Upper lobe of right lung (tissue), 1 donor: ENCODE measurements at regions not wholly inside any gene's neighbourhood (a gene's known extent, or its start where the extent isn't known, plus 50 kb on each side); places are given as distances from the start of the nearest gene placed in this dataset.

Experiments used
- ATAC-seq: fragments of 200-7000 bp; cut with Tn5 transposase; one replicate; pipeline ENCODE4 v1.9.1; 2020; ENCODE audit warnings: mild to moderate bottlenecking, moderate library complexity
- DNase-seq: peaks from one replicate; pipeline ENCODE4 v3.0.0-alpha.2; 2020
- H3K27ac ChIP-seq: fragments of 200-600 bp; one replicate; pipeline ENCODE4 v1.8.0; 2022
- H3K27me3 ChIP-seq: fragments of 200-600 bp; one replicate; pipeline ENCODE4 v1.8.0; 2022; ENCODE audit warnings: mild to moderate bottlenecking
- H3K36me3 ChIP-seq: fragments of 200-600 bp; one replicate; pipeline ENCODE4 v1.8.0; 2022
- H3K4me1 ChIP-seq: fragments of 200-600 bp; one replicate; pipeline ENCODE4 v1.8.0; 2022
- H3K4me3 ChIP-seq: fragments of 200-600 bp; one replicate; pipeline ENCODE4 v1.8.0; 2022; ENCODE audit warnings: mild to moderate bottlenecking
- H3K9me3 ChIP-seq: fragments of 200-600 bp; one replicate; pipeline ENCODE4 v1.8.0; 2022
- CTCF ChIP-seq: fragments of 200-600 bp; IDR thresholded peaks from one replicate; pipeline ENCODE4 v1.8.0; 2022; ENCODE audit warnings: antibody characterized with exemption
- intact Hi-C: fragments of 100-400 bp; cut with DNase I; formaldehyde crosslinking; loops from one replicate; pipeline ENCODE4 v1.11.0; 2022
- donor health status: DM: no; HTN: yes; CAD: no; lungs with severe emphysema.

DNA sequence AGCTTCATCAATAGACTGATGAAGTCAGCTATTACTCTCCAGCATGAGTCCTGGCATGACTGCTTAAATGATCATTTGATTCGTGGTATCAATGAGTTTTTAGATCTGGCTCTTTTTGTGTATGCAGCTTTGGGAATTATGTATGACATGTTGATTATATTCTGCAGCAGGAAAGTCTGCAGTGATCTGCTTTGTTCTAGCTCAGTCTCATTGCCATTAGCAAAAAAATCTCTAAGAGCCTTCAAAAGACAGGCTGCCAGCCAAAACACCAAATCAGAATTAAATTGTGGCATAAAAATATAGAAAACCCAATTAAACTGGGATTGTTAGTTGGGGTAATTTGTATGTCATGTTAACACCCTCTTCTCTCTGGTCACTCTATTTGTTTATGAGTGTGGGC, 1021.0 kb upstream of the SEMA6D start:
- TF ChIP-seq CTCF: no peak
- H3K27me3 ChIP-seq: no peaks in the 10 kb centered on the region
- no peak overlapping the region for H3K27ac ChIP-seq
- intact Hi-C loops: no loop called here
- no peaks in the 10 kb centered on the region for H3K4me1 ChIP-seq
- no peak for ATAC-seq
- no peaks in the 10 kb centered on the region for H3K36me3 ChIP-seq
- H3K4me3 ChIP-seq: no peak overlapping the region
- DNase-seq: no peak
- no peaks in the 10 kb centered on the region for H3K9me3 ChIP-seq

- no peak for DNase-seq
- ATAC-seq: no peak
- H3K36me3 ChIP-seq: no peaks in the 10 kb centered on the region
- H3K9me3 ChIP-seq: no peaks in the 10 kb centered on the region
- intact Hi-C loops: no loop called here
- no peaks in the 10 kb centered on the region for H3K27me3 ChIP-seq
- H3K4me3 ChIP-seq: no peak overlapping the region
- H3K4me1 ChIP-seq: no peaks in the 10 kb centered on the region
- TF ChIP-seq CTCF: no peak
- no peak overlapping the region for H3K27ac ChIP-seq
These were observed 1016.0 kb upstream of the SEMA6D start for GRCh38 chr15:46701346-46701745.

DNA sequence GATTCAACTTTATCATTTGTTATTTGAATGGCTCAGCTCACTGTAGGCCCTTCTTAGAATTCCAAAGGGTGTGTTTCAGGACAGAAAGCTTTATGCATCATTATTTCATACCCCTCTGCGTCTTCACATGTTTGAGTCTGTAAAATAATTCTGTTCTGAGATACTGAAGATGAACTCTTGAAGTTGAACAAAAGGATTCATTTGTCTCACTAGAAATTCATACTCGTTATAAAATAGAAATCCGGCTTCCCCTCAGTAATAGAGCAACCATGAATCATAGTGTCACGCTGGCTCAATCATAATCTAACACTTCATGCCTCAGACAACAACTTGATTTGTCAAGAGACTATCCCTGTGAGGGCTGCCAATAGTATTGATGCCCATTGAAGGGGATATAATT, 1015.4 kb upstream of the SEMA6D start:
- no peaks in the 10 kb centered on the region for H3K36me3 ChIP-seq
- no peaks in the 10 kb centered on the region for H3K27me3 ChIP-seq
- no peaks in the 10 kb centered on the region for H3K9me3 ChIP-seq
- no peak for TF ChIP-seq CTCF
- intact Hi-C loops: no loop called here
- H3K4me3 ChIP-seq: no peak overlapping the region
- no peaks in the 10 kb centered on the region for H3K4me1 ChIP-seq
- no peak for ATAC-seq
- DNase-seq: no peak
- no peak overlapping the region for H3K27ac ChIP-seq

- no peak overlapping the region for H3K4me3 ChIP-seq
- no peaks in the 10 kb centered on the region for H3K9me3 ChIP-seq
- no peaks in the 10 kb centered on the region for H3K36me3 ChIP-seq
- no peak for TF ChIP-seq CTCF
- DNase-seq (no peak), ATAC-seq (no peak)
- H3K27ac ChIP-seq: no peak overlapping the region
- no peaks in the 10 kb centered on the region for H3K27me3 ChIP-seq
- H3K4me1 ChIP-seq: no peaks in the 10 kb centered on the region
- intact Hi-C loops: no loop called here
These were observed 1014.1 kb upstream of the SEMA6D start for GRCh38 chr15:46703020-46703861.

DNA sequence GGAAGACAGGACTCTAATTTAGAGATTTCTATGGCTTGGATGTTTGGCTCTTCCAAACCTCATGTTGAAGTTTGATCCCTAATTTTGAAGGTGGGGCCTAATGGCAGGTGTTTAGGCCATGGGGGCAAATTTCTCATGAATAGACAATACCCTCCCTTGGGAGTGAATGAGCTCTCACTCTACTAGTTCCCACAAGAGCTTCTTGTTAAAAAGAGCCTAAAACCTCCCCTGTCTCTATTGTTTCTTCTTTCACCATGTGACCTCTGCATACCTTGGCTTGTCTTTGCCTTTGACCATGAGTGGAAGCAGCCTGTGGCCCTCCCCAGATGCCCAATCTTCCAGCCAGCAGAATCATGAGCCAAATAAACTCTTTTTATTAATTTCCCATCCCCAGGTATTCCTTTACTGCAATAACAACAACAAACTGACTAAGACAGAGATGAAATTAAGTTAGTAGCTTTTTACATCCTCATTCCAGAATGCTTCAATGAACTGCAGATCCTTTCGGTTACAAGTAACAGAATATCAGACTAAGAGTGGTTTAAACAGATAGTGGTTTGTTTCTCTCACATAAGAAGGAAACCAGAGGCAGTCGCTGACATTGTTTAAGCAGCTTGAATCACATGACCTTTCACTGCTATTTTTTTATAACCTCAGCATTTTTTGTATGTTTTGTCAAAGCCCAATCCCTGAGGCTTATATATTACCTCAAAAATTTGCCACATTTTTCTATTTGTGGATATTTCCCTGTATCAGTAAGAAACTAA, 1013.3 kb upstream of the SEMA6D start:
- no peaks in the 10 kb centered on the region for H3K36me3 ChIP-seq
- DNase-seq: no peak
- TF ChIP-seq CTCF: no peak
- no peak overlapping the region for H3K4me3 ChIP-seq
- H3K27me3 ChIP-seq: no peaks in the 10 kb centered on the region
- no peaks in the 10 kb centered on the region for H3K4me1 ChIP-seq
- no peak for ATAC-seq
- no peaks in the 10 kb centered on the region for H3K9me3 ChIP-seq
- no peak overlapping the region for H3K27ac ChIP-seq
- intact Hi-C loops: no loop called here
